HCT116 (cell line): ENCODE measurements at regions not wholly inside any gene's neighbourhood (a gene's known extent, or its start where the extent isn't known, plus 50 kb on each side); places are given as distances from the start of the nearest gene placed in this dataset.

Source experiments
- ATAC-seq: fragments of 200-7000 bp; cut with Tn5 transposase; 2 replicates; pipeline ENCODE4 v1.9.1; 2020; ENCODE audit warnings: mild to moderate bottlenecking, moderate library complexity
- BruUV-seq: library from RNA; stranded (reverse); fragments of 400-500 nt; replicated peaks from 2 replicates; lab custom pipeline; 2021; lab: Mats Ljungman, UMichigan
- CTCF ChIA-PET: fragments of 300-600 bp; sonication (Branson Sonifier 250); formaldehyde crosslinking; loops from one replicate; lab custom pipeline; 2021; ENCODE audit warnings: antibody characterized with exemption; lab: Charles Lee
- POLR2A ChIA-PET: fragments of 300-600, 350-600 bp; sonication (Branson Sonifier 250); formaldehyde crosslinking; loops from one replicate; lab custom pipeline; 2021; ENCODE audit warnings: antibody characterized with exemption; lab: Charles Lee
- RAD21 ChIA-PET, 2 experiments: fragments of 300-600 bp; sonication (Branson Sonifier 250); formaldehyde crosslinking; loops; one replicate each; lab custom pipeline; 2023; ENCODE audit warnings: low total read pairs in 2 of 2; ENCODE audit not compliant: uncharacterized antibody in 2 of 2, unreplicated experiment in 2 of 2, low non-redundant PET in 1 of 2; lab: Charles Lee
- DNase-seq: peaks from one replicate; pipeline ENCODE4 v3.0.0-alpha.2; 2010; ENCODE audit warnings: low read depth, low spot score
- H2AFZ ChIP-seq: fragments of 200-600 bp; shearing (Covaris generic), sonication (generic); 2 replicates; pipeline ENCODE4 v1.6.1; 2017; ENCODE audit warnings: low read depth, mixed run types, mixed read lengths, antibody characterized with exemption, low read length; ENCODE audit not compliant: poor library complexity, severe bottlenecking
- H3K27ac ChIP-seq: 2 replicates; pipeline ENCODE4 v1.5.1; 2012; ENCODE audit warnings: low read depth, low read length
- H3K27me3 ChIP-seq: fragments of 200-600 bp; sonication (generic); 2 replicates; pipeline ENCODE4 v1.6.1; 2016; ENCODE audit warnings: mixed run types, low read length, mixed read lengths; ENCODE audit not compliant: insufficient read depth
- H3K36me3 ChIP-seq, 2 experiments: fragments of 200-500 bp in 1 of 2; fragments of 200-600 bp in 1 of 2; sonication (Bioruptor generic) in 1 of 2; sonication (generic) in 1 of 2; 2 replicates each; pipeline versions ENCODE4 v1.5.1 to v1.6.1; 2014 to 2016; ENCODE audit warnings: low read length in 2 of 2, inconsistent platforms in 1 of 2, mixed read lengths in 1 of 2, mixed run types in 1 of 2; ENCODE audit not compliant: insufficient read depth in 2 of 2, control insufficient read depth in 1 of 2
- H3K4me1 ChIP-seq, 2 experiments: fragments of 200-600 bp in 1 of 2; sonication (generic) in 1 of 2; 2 replicates each; pipeline versions ENCODE4 v1.5.1 to v1.6.1; 2012 to 2017; ENCODE audit warnings: low read length in 2 of 2, inconsistent platforms in 1 of 2, mild to moderate bottlenecking in 1 of 2, mixed read lengths in 1 of 2, mixed run types in 1 of 2, moderate library complexity in 1 of 2; ENCODE audit not compliant: insufficient read depth in 2 of 2, control insufficient read depth in 1 of 2
- H3K4me2 ChIP-seq: fragments of 200-600 bp; sonication (generic); 2 replicates; pipeline ENCODE4 v1.6.1; 2017; ENCODE audit warnings: mixed run types, low read length, mixed read lengths
- H3K4me3 ChIP-seq, 2 experiments: fragments of 200-600 bp in 1 of 2; sonication (generic) in 1 of 2; replicated peaks in 1 of 2; 2 replicates each; pipeline ENCODE4 v1.5.1; 2011 to 2016; ENCODE audit warnings: low read length in 2 of 2, control low read depth in 1 of 2, low read depth in 1 of 2, mild to moderate bottlenecking in 1 of 2, mixed read lengths in 1 of 2, mixed run types in 1 of 2
- H3K79me2 ChIP-seq: fragments of 200-600 bp; sonication (generic); 2 replicates; pipeline ENCODE4 v1.6.1; 2017; ENCODE audit warnings: mild to moderate bottlenecking, mixed run types, low read length, moderate library complexity, mixed read lengths; ENCODE audit not compliant: insufficient read depth
- H3K9ac ChIP-seq: fragments of 200-600 bp; sonication (generic); 2 replicates; pipeline ENCODE4 v1.6.1; 2016; ENCODE audit warnings: low read length, mixed read lengths
- H3K9me2 ChIP-seq: fragments of 200-600 bp; sonication (generic), shearing (Covaris generic); 2 replicates; pipeline ENCODE4 v1.6.1; 2017; ENCODE audit warnings: mixed run types, mild to moderate bottlenecking, moderate library complexity; ENCODE audit not compliant: insufficient read depth
- H3K9me3 ChIP-seq, 2 experiments: fragments of 200-500 bp in 1 of 2; fragments of 200-600 bp in 1 of 2; sonication (Bioruptor generic) in 1 of 2; sonication (generic) in 1 of 2; 2 replicates each; pipeline ENCODE4 v1.6.1; 2014 to 2017; ENCODE audit warnings: low read length in 2 of 2, mixed read lengths in 2 of 2, inconsistent platforms in 1 of 2, low read depth in 1 of 2, mild to moderate bottlenecking in 1 of 2, mixed run types in 1 of 2, moderate library complexity in 1 of 2; ENCODE audit not compliant: control insufficient read depth in 1 of 2, insufficient read depth in 1 of 2
- H4K20me1 ChIP-seq: fragments of 200-600 bp; sonication (generic), shearing (Covaris generic); 2 replicates; pipeline ENCODE4 v1.6.1; 2017; ENCODE audit warnings: mixed run types, mild to moderate bottlenecking, moderate library complexity; ENCODE audit not compliant: insufficient read depth
- ATF3 ChIP-seq: IDR thresholded peaks from 2 replicates; pipeline ENCODE4 v1.6.1; 2012
- CBX3 ChIP-seq: IDR thresholded peaks from 2 replicates; pipeline ENCODE4 v1.6.1; 2012; ENCODE audit warnings: low read depth
- CEBPB ChIP-seq: IDR thresholded peaks from 2 replicates; pipeline ENCODE4 v1.6.1; 2012; ENCODE audit warnings: low read depth
- EZH2 ChIP-seq: fragments of 200-600 bp; sonication (generic); IDR thresholded peaks from 2 replicates; pipeline ENCODE4 v1.6.1; 2017; ENCODE audit warnings: antibody characterized with exemption, mixed run types
- EZH2phosphoT487 ChIP-seq: fragments of 200-600 bp; IDR thresholded peaks from 2 replicates; pipeline ENCODE4 v1.6.1; 2018; ENCODE audit warnings: antibody characterized with exemption, borderline replicate concordance
- FOSL1 ChIP-seq: IDR thresholded peaks from 2 replicates; pipeline ENCODE4 v1.6.1; 2012; ENCODE audit warnings: low read depth
- JUND ChIP-seq: IDR thresholded peaks from 2 replicates; pipeline ENCODE4 v1.6.1; 2012
- POLR2A ChIP-seq: IDR thresholded peaks from 2 replicates; pipeline ENCODE4 v1.7.0; 2011; ENCODE audit warnings: borderline replicate concordance; ENCODE audit not compliant: insufficient read depth, insufficient read length; ENCODE audit errors: extremely low read depth
- POLR2AphosphoS5 ChIP-seq: IDR thresholded peaks from 2 replicates; pipeline ENCODE4 v1.6.1; 2011; ENCODE audit warnings: mild to moderate bottlenecking, low read depth, low read length, moderate library complexity
- RAD21 ChIP-seq: IDR thresholded peaks from 2 replicates; pipeline ENCODE4 v1.6.1; 2012; ENCODE audit warnings: low read depth, mild to moderate bottlenecking
- SIN3A ChIP-seq: IDR thresholded peaks from 2 replicates; pipeline ENCODE4 v1.6.1; 2012; ENCODE audit warnings: low read depth
- SP1 ChIP-seq: IDR thresholded peaks from 2 replicates; pipeline ENCODE4 v1.6.1; 2012; ENCODE audit warnings: low read depth
- SRF ChIP-seq: IDR thresholded peaks from 2 replicates; pipeline ENCODE4 v1.6.1; 2012; ENCODE audit warnings: low read depth
- TCF7L2 ChIP-seq: IDR thresholded peaks from 2 replicates; pipeline ENCODE4 v1.7.0; 2011; ENCODE audit warnings: borderline replicate concordance, inconsistent platforms; ENCODE audit not compliant: insufficient read depth, insufficient read length; ENCODE audit errors: extremely low read depth
- YY1 ChIP-seq: IDR thresholded peaks from 2 replicates; pipeline ENCODE4 v1.6.1; 2011; ENCODE audit warnings: low read length, low read depth, moderate library complexity, mild to moderate bottlenecking; ENCODE audit not compliant: insufficient replicate concordance; ENCODE audit errors: extremely low read depth
- ZFX ChIP-seq: fragments of 450-650 bp; IDR thresholded peaks from 2 replicates; pipeline ENCODE4 v1.6.1; 2017
- ZNF274 ChIP-seq: fragments of 200-500 bp; sonication (Bioruptor generic); IDR thresholded peaks from 2 replicates; pipeline ENCODE4 v1.6.1; 2014; ENCODE audit warnings: mild to moderate bottlenecking, low read depth, low read length, inconsistent platforms
- intact Hi-C: fragments of 100-400 bp; cut with micrococcal nuclease; formaldehyde crosslinking; loops from 2 replicates; pipeline ENCODE4 v1.10.0; 2022
- TF ChIP-seq, protein P1 (sequence below): IDR thresholded peaks from 2 replicates; pipeline ENCODE4 v1.6.1; 2011; ENCODE audit warnings: mild to moderate bottlenecking, low read length, moderate library complexity; ENCODE audit not compliant: insufficient replicate concordance; ENCODE audit errors: extremely low read depth
- TF ChIP-seq, protein P2 (sequence below), 3 experiments: fragments of 200-600 bp in 1 of 3; sonication (generic) in 1 of 3; IDR thresholded peaks in 2 of 3; conservative IDR thresholded peaks in 1 of 3; 2 replicates each; pipeline ENCODE4 v1.5.1; 2012 to 2017; ENCODE audit warnings: low read depth in 2 of 3, low read length in 2 of 3, antibody characterized with exemption in 1 of 3, borderline replicate concordance in 1 of 3, control low read depth in 1 of 3, mild to moderate bottlenecking in 1 of 3, mixed read lengths in 1 of 3, mixed run types in 1 of 3, moderate library complexity in 1 of 3; ENCODE audit not compliant: insufficient read depth in 1 of 3
- TF ChIP-seq, protein P3 (sequence below): IDR thresholded peaks from 2 replicates; pipeline ENCODE4 v1.6.1; 2012

GRCh38 chr9:24828687-24829086, 283.0 kb upstream of the IZUMO3 start (continued):
- TF ChIP-seq, protein P1, sequence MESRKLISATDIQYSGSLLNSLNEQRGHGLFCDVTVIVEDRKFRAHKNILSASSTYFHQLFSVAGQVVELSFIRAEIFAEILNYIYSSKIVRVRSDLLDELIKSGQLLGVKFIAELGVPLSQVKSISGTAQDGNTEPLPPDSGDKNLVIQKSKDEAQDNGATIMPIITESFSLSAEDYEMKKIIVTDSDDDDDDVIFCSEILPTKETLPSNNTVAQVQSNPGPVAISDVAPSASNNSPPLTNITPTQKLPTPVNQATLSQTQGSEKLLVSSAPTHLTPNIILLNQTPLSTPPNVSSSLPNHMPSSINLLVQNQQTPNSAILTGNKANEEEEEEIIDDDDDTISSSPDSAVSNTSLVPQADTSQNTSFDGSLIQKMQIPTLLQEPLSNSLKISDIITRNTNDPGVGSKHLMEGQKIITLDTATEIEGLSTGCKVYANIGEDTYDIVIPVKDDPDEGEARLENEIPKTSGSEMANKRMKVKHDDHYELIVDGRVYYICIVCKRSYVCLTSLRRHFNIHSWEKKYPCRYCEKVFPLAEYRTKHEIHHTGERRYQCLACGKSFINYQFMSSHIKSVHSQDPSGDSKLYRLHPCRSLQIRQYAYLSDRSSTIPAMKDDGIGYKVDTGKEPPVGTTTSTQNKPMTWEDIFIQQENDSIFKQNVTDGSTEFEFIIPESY, result no peak
- TF ChIP-seq EZH2phosphoT487 (no peak), POLR2A (no peak), RAD21 (no peak)

DNA sequence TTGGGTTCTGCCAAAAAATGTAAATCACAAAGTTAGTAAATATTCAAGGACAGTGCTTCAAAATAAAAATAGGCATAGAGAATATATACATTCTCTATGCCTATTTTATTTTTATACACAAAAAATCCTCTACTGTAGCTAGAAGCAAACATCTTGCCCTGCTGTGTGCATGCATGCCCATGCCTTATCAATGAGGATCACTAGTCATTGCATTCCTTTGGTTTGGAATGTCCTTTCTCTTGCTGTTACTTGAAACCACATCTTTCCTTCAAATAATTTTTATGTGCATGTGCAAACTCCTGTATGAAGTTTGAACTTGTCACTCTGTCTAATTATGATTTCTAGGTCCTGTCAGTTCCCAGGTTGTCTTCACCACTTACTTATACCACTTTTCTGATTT, 278.9 kb upstream of the IZUMO3 start:
- DNase-seq, result no peak

More for the DNA sequence above, 278.9 kb upstream of the IZUMO3 start:
- no peak for ATAC-seq
- BruUV-seq, result no TSS peak
- no peak overlapping the region for H3K27ac ChIP-seq
- intact Hi-C loops, result no loop called here
- H3K4me3 ChIP-seq, result no peak overlapping the region
- no peak overlapping the region for H2AFZ ChIP-seq
- TF ChIP-seq CBX3 (no peak), CEBPB (no peak), EZH2 (no peak), EZH2phosphoT487 (no peak), FOSL1 (no peak), SP1 (no peak), POLR2A (no peak), ZFX (no peak), ZNF274 (no peak), SRF (no peak), YY1 (no peak), TCF7L2 (no peak), JUND (no peak), ATF3 (no peak), POLR2AphosphoS5 (no peak), SIN3A (no peak)
- TF ChIP-seq, protein P1, result no peak
- TF ChIP-seq, protein P2, sequence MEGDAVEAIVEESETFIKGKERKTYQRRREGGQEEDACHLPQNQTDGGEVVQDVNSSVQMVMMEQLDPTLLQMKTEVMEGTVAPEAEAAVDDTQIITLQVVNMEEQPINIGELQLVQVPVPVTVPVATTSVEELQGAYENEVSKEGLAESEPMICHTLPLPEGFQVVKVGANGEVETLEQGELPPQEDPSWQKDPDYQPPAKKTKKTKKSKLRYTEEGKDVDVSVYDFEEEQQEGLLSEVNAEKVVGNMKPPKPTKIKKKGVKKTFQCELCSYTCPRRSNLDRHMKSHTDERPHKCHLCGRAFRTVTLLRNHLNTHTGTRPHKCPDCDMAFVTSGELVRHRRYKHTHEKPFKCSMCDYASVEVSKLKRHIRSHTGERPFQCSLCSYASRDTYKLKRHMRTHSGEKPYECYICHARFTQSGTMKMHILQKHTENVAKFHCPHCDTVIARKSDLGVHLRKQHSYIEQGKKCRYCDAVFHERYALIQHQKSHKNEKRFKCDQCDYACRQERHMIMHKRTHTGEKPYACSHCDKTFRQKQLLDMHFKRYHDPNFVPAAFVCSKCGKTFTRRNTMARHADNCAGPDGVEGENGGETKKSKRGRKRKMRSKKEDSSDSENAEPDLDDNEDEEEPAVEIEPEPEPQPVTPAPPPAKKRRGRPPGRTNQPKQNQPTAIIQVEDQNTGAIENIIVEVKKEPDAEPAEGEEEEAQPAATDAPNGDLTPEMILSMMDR (IDR thresholded peaks at IDR 0.05 in 2 of 3, conservative IDR thresholded peaks at IDR 0.05 in 1 of 3; ENCODE audit: borderline replicate concordance in 1 of 3, insufficient read depth in 1 of 3, low read depth in 2 of 3, low read length in 2 of 3), result no peak
- TF ChIP-seq, protein P3, sequence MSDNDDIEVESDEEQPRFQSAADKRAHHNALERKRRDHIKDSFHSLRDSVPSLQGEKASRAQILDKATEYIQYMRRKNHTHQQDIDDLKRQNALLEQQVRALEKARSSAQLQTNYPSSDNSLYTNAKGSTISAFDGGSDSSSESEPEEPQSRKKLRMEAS, result no peak
- no peaks in the 10 kb centered on the region for H3K9me2 ChIP-seq
- ChIA-PET RAD21 (no interaction called here), POLR2A (no interaction called here), CTCF (no interaction called here)
- H3K9me3 ChIP-seq, result peaks cover 11 to 23% of the 10 kb centered on the region in 2 experiments; a peak in 2 of 4 replicates
- H3K79me2 ChIP-seq, result no peaks in the 10 kb centered on the region
- H4K20me1 ChIP-seq, result no peaks in the 10 kb centered on the region
- H3K36me3 ChIP-seq, result no peaks in the 10 kb centered on the region
- H3K4me2 ChIP-seq, result no peak overlapping the region
- H3K4me1 ChIP-seq, result no peaks in the 10 kb centered on the region
- H3K9ac ChIP-seq, result no peak overlapping the region
- H3K27me3 ChIP-seq, result no peaks in the 10 kb centered on the region
